AG09319 (cell line): ENCODE measurements at regions not wholly inside any gene's neighbourhood (a gene's known extent, or its start where the extent isn't known, plus 50 kb on each side); places are given as distances from the start of the nearest gene placed in this dataset.

Experiments used
- DNase-seq: peaks from one replicate; pipeline ENCODE4 v3.0.0-alpha.2; 2010; ENCODE audit warnings: low read depth; ENCODE audit errors: extremely low read depth
- CTCF ChIP-seq: IDR thresholded peaks from 2 replicates; pipeline ENCODE4 v1.5.1; 2011; ENCODE audit warnings: low read depth, mild to moderate bottlenecking, inconsistent platforms, low read length, moderate library complexity

GRCh38 chr2:128377071-128377910 lies 58.6 kb upstream of the HS6ST1 start:
- TF ChIP-seq CTCF = no peak
- no peak for DNase-seq

GRCh38 chr2:128378231-128379020 lies 59.8 kb upstream of the HS6ST1 start:
- no peak for DNase-seq
- no peak for TF ChIP-seq CTCF

DNA sequence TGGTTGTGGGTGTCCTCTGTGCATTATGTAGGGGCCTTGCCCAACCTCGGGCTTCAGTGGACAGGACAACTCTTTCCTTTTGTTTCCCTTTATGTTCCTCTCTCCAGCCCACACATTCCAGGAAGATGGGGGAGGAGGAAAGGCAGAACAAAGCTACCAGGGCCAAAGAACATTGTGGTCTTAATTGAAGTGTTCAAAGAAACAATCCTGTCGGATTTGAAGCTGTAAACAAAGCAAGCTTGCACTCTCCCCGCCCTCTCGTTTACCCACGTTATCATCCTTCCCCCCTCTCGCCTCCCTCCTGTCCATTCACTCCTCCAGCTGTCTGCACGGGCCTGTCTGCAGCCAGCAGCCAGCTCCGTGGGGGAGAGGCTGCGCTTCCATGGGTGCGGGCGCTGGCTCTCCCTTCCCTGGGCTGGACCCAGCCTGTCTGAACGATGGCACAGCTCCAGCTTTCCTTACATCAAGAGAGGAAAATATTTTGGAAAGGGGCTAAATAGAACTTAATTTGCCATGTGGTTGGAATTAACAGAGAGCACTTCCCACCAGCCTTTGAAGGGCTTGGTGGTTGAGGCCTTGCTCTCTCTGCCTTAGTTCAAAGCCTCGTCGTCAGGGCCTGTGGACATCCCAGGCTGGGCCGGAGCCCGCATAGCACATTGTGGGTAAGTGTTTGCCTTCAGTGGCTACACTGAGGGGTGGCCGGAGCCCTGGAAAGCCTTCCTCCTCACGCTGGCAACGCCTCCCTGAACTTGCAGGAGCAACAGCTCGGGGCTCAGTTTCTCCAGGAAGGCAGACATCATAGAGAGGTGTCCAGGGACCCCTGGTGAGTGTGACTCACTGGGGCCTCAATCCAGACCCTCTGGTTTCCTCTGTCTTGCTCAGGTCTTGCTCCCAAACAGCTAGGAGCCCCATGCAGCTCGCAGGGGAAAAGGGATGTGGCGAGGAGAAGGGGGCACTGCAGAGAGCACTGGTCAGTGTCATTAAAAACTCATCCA lies 60.6 kb upstream of the HS6ST1 start:
- no peak for TF ChIP-seq CTCF
- peak; percentile 79 for DNase-seq

DNA sequence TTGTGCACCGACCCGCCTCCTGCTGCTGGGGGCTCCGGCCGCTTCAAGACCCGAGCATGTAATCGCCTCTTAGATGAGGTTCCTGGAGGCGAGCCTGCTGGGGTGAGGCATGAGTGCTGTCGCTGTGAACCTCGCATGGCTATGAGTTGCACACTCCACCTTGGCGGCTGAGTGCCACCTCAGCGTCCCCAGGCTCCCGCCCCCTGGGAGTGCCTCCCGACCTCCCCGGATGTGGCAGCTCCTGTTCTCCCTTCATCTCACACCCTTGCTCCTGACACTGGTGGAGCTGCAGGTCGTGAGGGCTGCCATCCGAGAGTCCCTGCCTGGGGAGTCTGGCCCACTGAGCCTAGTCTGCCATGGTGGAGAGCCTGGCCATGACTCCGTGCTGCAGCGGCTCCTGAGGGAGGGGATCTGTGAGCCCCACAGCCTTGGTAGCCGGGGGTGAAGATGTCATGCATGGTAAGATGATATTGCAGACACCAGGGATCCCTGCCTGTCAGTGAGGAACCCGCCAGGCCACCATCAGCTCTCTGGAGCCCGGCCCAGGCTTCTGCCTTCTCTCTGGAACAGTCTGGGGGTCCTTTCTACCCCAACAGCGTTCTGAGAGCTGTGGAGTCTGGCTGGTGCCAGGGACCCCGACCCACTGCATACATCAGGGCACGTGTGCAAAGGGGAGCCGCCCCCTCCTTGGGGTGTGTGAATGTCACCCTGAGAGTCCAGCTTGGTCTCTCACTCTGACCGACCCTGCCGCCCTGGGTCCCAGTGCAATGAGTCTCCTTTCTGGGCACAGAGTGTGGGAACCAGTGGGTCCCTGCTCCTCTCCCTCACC lies 61.6 kb upstream of the HS6ST1 start:
- no peak for TF ChIP-seq CTCF
- DNase-seq = no peak

GRCh38 chr2:128380961-128381938 lies 62.6 kb upstream of the HS6ST1 start:
- no peak for TF ChIP-seq CTCF
- no peak for DNase-seq

DNA sequence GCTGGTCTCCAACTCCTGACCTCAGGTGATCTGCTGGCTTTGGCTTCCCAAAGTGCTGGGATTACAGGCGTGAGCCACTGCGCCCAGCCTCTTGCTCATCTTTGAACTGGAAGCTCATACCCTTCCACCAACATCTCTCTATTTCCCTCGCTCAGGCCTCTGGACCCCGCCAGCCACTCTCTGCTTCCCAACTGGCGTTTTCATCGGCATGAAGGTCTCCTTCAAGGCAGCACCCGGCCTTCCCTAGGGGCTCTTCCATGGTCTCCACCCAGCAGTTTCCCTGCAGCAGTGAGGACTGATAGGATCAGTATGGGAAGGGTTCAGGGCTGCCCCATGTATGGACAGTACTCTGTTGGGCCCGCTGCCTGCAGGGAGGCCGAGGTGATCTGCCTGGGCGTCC lies 65.8 kb upstream of the HS6ST1 start:
- DNase-seq = no peak
- TF ChIP-seq CTCF = no peak
